ENCODE measurements at regions not wholly inside any gene's neighbourhood (a gene's known extent, or its start where the extent isn't known, plus 50 kb on each side); places are given as distances from the start of the nearest gene placed in this dataset.

DNA sequence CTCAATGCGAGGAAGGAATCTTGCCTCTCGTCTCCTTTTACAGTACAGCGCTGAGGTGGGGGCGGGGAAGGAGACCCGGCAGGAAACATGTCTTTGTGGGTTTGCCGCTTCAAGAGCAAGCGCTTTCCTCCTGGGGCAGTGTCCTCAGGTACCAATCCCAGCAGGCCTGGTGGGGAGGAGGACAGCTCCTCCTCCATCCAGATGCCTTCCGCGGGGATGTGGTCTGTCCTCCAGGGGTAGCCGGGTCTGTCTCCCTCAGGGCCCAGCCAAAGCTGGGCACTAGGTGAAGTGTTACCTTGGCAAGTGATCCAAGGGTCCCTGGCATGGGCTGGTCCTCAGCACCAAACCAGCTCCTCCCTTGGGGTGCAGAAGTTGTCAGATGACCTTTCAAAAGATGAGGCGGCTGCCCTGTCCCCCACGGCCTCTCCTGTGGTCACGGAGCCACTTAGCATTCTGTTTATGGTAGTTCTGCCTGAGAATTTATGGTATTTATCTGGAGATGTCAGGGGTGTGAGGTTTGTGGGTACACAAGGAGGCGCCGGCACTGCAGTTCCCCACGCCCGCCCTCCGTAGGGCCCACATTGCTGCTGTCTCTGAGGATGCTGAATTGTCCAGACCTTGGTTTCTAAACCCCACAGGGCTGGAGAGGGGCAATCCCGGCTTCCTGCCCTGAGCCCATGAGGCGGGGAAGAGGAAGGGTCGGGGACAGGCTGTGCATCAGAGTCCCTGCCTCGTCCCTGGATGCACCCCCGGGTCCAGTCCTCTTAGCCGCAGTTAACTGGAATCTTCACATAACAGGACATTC is 93.5 kb upstream of the ANO1 start:
- TF ChIP-seq TAF1 (IDR thresholded peaks at IDR 0.05; ENCODE audit: low read depth, low read length) (no peak), POLR2A (IDR thresholded peaks at IDR 0.05; ENCODE audit: low read depth, low read length) (no peak), POLR2AphosphoS5 (IDR thresholded peaks at IDR 0.05; ENCODE audit: low read depth, low read length) (no peak)

All from GM12891 (cell line).